HEK293T (cell line): ENCODE measurements at regions not wholly inside any gene's neighbourhood (a gene's known extent, or its start where the extent isn't known, plus 50 kb on each side); places are given as distances from the start of the nearest gene placed in this dataset.

Experiments
- CTBP1 ChIP-seq: fragments of 450-650 bp; IDR thresholded peaks from 2 replicates; pipeline ENCODE4 v1.6.1; 2016; ENCODE audit warnings: borderline replicate concordance
- ELF4 ChIP-seq: fragments of 450-650 bp; IDR thresholded peaks from 2 replicates; pipeline ENCODE4 v1.6.1; 2017; ENCODE audit warnings: antibody characterized with exemption
- FOXA1 ChIP-seq: fragments of 450-650 bp; IDR thresholded peaks from 2 replicates; pipeline ENCODE4 v1.6.1; 2016; ENCODE audit warnings: mild to moderate bottlenecking
- FOXM1 ChIP-seq: fragments of 450-650 bp; IDR thresholded peaks from 2 replicates; pipeline ENCODE4 v1.6.1; 2017; ENCODE audit warnings: mild to moderate bottlenecking, borderline replicate concordance
- HDGF ChIP-seq: fragments of 450-650 bp; IDR thresholded peaks from 2 replicates; pipeline ENCODE4 v1.6.1; 2017; ENCODE audit warnings: antibody characterized with exemption, borderline replicate concordance
- NFRKB ChIP-seq: fragments of 450-650 bp; IDR thresholded peaks from 2 replicates; pipeline ENCODE4 v1.6.1; 2016; ENCODE audit warnings: mild to moderate bottlenecking, moderate library complexity
- PKNOX1 ChIP-seq: fragments of 450-650 bp; IDR thresholded peaks from 2 replicates; pipeline ENCODE4 v1.6.1; 2016
- SUZ12 ChIP-seq: fragments of 450-650 bp; IDR thresholded peaks from 2 replicates; pipeline ENCODE4 v1.6.1; 2016; ENCODE audit warnings: mild to moderate bottlenecking
- ZNF384 ChIP-seq: fragments of 450-650 bp; IDR thresholded peaks from 2 replicates; pipeline ENCODE4 v1.6.1; 2016

GRCh38 chr3:31220431-31220830 is 312.3 kb upstream of the STT3B start:
- TF ChIP-seq CTBP1 (no peak), FOXM1 (no peak), SUZ12 (no peak), NFRKB (no peak), HDGF (no peak), ELF4 (no peak), FOXA1 (no peak), ZNF384 (no peak), PKNOX1 (no peak)
